H9 (cell line): ENCODE measurements at regions not wholly inside any gene's neighbourhood (a gene's known extent, or its start where the extent isn't known, plus 50 kb on each side); places are given as distances from the start of the nearest gene placed in this dataset.

Experiments used
- DNase-seq: peaks from one replicate; pipeline ENCODE4 v3.0.0-alpha.2; 2017
- H2AFZ ChIP-seq: one replicate; pipeline ENCODE4 v1.6.1; 2013; ENCODE audit warnings: mild to moderate bottlenecking, low read length, control low read depth, moderate library complexity
- H2AK5ac ChIP-seq: 2 replicates; pipeline ENCODE4 v1.6.1; 2013; ENCODE audit warnings: low read length, control low read depth, mixed read lengths; ENCODE audit not compliant: insufficient read length
- H2BK120ac ChIP-seq: one replicate; pipeline ENCODE4 v1.6.1; 2013; ENCODE audit warnings: low read depth, mild to moderate bottlenecking, low read length, control low read depth, inconsistent platforms; ENCODE audit not compliant: poor library complexity, severe bottlenecking
- H2BK12ac ChIP-seq: 2 replicates; pipeline ENCODE4 v1.6.1; 2013; ENCODE audit warnings: low read length, control low read depth, mixed read lengths, low read depth; ENCODE audit not compliant: insufficient read length
- H2BK15ac ChIP-seq: 2 replicates; pipeline ENCODE4 v1.6.1; 2013; ENCODE audit warnings: low read depth, low read length, control low read depth
- H2BK20ac ChIP-seq: one replicate; pipeline ENCODE4 v1.6.1; 2013; ENCODE audit warnings: low read depth, mild to moderate bottlenecking, low read length, control low read depth, inconsistent platforms; ENCODE audit not compliant: poor library complexity, severe bottlenecking
- H2BK5ac ChIP-seq: 2 replicates; pipeline ENCODE4 v1.6.1; 2013; ENCODE audit warnings: low read length, control low read depth, mixed read lengths; ENCODE audit not compliant: insufficient read length
- H3K14ac ChIP-seq: 2 replicates; pipeline ENCODE4 v1.6.1; 2013; ENCODE audit warnings: low read length, control low read depth; ENCODE audit not compliant: insufficient read depth
- H3K18ac ChIP-seq: 2 replicates; pipeline ENCODE4 v1.6.1; 2013; ENCODE audit warnings: low read depth, mild to moderate bottlenecking, mixed read lengths, low read length, control low read depth; ENCODE audit not compliant: insufficient read length
- H3K23ac ChIP-seq: 2 replicates; pipeline ENCODE4 v1.6.1; 2013; ENCODE audit warnings: low read length, control low read depth, mixed read lengths, low read depth; ENCODE audit not compliant: insufficient read length
- H3K23me2 ChIP-seq: 2 replicates; pipeline ENCODE4 v1.6.1; 2013; ENCODE audit warnings: low read depth, mild to moderate bottlenecking, mixed read lengths, low read length, control low read depth; ENCODE audit not compliant: insufficient read length, poor library complexity, severe bottlenecking
- H3K27ac ChIP-seq: 2 replicates; pipeline ENCODE4 v1.5.1; 2013; ENCODE audit warnings: low read length, control low read depth, mixed read lengths, low read depth; ENCODE audit not compliant: insufficient read length
- H3K27me3 ChIP-seq: 2 replicates; pipeline ENCODE4 v1.6.1; 2013; ENCODE audit warnings: low read length, control low read depth, inconsistent platforms; ENCODE audit not compliant: insufficient read depth
- H3K4ac ChIP-seq: 2 replicates; pipeline ENCODE4 v1.6.1; 2013; ENCODE audit warnings: low read depth, mild to moderate bottlenecking, control low read depth, inconsistent platforms, low read length, moderate library complexity
- H3K4me1 ChIP-seq: 2 replicates; pipeline ENCODE4 v1.6.1; 2013; ENCODE audit warnings: low read length, control low read depth, inconsistent platforms; ENCODE audit not compliant: insufficient read depth
- H3K4me2 ChIP-seq: 2 replicates; pipeline ENCODE4 v1.6.1; 2013; ENCODE audit warnings: low read length, control low read depth, mixed read lengths; ENCODE audit not compliant: insufficient read length, insufficient read depth
- H3K56ac ChIP-seq: 2 replicates; pipeline ENCODE4 v1.6.1; 2013; ENCODE audit warnings: low read depth, mild to moderate bottlenecking, mixed read lengths, low read length, control low read depth; ENCODE audit not compliant: insufficient read length
- H3K79me1 ChIP-seq: 2 replicates; pipeline ENCODE4 v1.6.1; 2013; ENCODE audit warnings: low read depth, mild to moderate bottlenecking, moderate library complexity, low read length, control low read depth, inconsistent platforms; ENCODE audit not compliant: insufficient read depth, poor library complexity, severe bottlenecking
- H3K79me2 ChIP-seq: 2 replicates; pipeline ENCODE4 v1.6.1; 2013; ENCODE audit warnings: low read length, control low read depth, inconsistent platforms; ENCODE audit not compliant: insufficient read depth
- H3K9ac ChIP-seq: 2 replicates; pipeline ENCODE4 v1.6.1; 2013; ENCODE audit warnings: low read length, control low read depth, mixed read lengths; ENCODE audit not compliant: insufficient read length; ENCODE audit errors: extremely low read depth
- H3K9me3 ChIP-seq: one replicate; pipeline ENCODE4 v1.6.1; 2013; ENCODE audit warnings: low read depth, low read length, inconsistent platforms; ENCODE audit not compliant: control insufficient read depth
- H3T11ph ChIP-seq: one replicate; pipeline ENCODE4 v1.6.1; 2013; ENCODE audit warnings: mild to moderate bottlenecking, low read length, control low read depth, inconsistent platforms
- H4K20me1 ChIP-seq: one replicate; pipeline ENCODE4 v1.6.1; 2013; ENCODE audit not compliant: control insufficient read depth, insufficient read length, insufficient read depth
- H4K5ac ChIP-seq: 2 replicates; pipeline ENCODE4 v1.6.1; 2013; ENCODE audit warnings: low read depth, mild to moderate bottlenecking, mixed read lengths, low read length, control low read depth; ENCODE audit not compliant: insufficient read length
- H4K8ac ChIP-seq: replicated peaks from 2 replicates; pipeline ENCODE4 v1.6.1; 2013; ENCODE audit warnings: low read length, control low read depth, mixed read lengths, low read depth; ENCODE audit not compliant: insufficient read length
- H4K91ac ChIP-seq: 2 replicates; pipeline ENCODE4 v1.6.1; 2013; ENCODE audit warnings: low read depth, mild to moderate bottlenecking, moderate library complexity, mixed read lengths, low read length, control low read depth; ENCODE audit not compliant: insufficient read length
- H3K27ac Mint-ChIP-seq, 3 experiments: 2 replicates in 2 of 3; 3 replicates in 1 of 3; pipeline ENCODE4 v1.8.0; 2020 to 2021; ENCODE audit warnings: mixed read lengths in 3 of 3, mild to moderate bottlenecking in 1 of 3, moderate library complexity in 1 of 3
- H3K27me3 Mint-ChIP-seq: 2 replicates; pipeline ENCODE4 v1.8.0; 2021; ENCODE audit warnings: low read depth, mild to moderate bottlenecking, moderate library complexity, mixed read lengths
- H3K36me3 Mint-ChIP-seq, 3 experiments: 2 replicates in 2 of 3; 3 replicates in 1 of 3; pipeline ENCODE4 v1.8.0; 2020 to 2021; ENCODE audit warnings: low read depth in 3 of 3, mixed read lengths in 3 of 3; ENCODE audit not compliant: insufficient read depth in 1 of 3
- H3K4me1 Mint-ChIP-seq, 2 experiments: 2 replicates each; pipeline ENCODE4 v1.8.0; 2020; ENCODE audit warnings: mixed read lengths in 2 of 2
- H3K4me3 Mint-ChIP-seq, 2 experiments: 2 replicates in 1 of 2; 3 replicates in 1 of 2; pipeline ENCODE4 v1.8.0; 2020 to 2021; ENCODE audit warnings: mild to moderate bottlenecking in 2 of 2, mixed read lengths in 2 of 2, moderate library complexity in 1 of 2
- H3K9me3 Mint-ChIP-seq, 2 experiments: 2 replicates in 1 of 2; 3 replicates in 1 of 2; pipeline ENCODE4 v1.8.0; 2020; ENCODE audit warnings: mild to moderate bottlenecking in 2 of 2, mixed read lengths in 2 of 2, moderate library complexity in 1 of 2
- TF ChIP-seq, protein P1 (sequence below): fragments of 200-600 bp; sonication (generic); conservative IDR thresholded peaks from 3 replicates; pipeline ENCODE4 v1.8.0; 2021; ENCODE audit warnings: antibody characterized with exemption, mild to moderate bottlenecking

DNA sequence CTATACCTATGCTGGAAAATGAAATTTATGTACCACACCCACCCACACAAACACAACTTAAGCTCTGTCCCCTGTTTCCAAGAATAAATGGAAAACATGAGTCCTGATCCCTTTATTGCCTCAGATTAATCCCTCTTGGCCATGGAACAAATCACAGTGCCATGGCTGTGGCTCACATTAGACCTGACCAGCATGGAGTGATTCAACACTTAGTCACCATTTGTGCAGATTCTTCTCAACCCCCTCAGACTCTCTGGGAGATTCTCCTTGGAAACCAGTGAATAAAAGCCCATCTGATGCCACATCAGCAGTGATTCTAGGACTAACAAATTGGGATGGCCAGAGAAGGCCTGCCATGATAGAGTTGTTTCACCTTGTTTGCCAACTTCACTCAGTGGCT is 204.4 kb upstream of the TMEM72 start:
- H3K18ac ChIP-seq = no peak overlapping the region
- DNase-seq = no peak

More for the DNA sequence above, 204.4 kb upstream of the TMEM72 start:
- H3K27me3 Mint-ChIP-seq = peaks cover 2% of the 10 kb centered on the region; the same call in 1 of the 2 replicates
- no peak overlapping the region for H4K91ac ChIP-seq
- no peak overlapping the region for H3K4ac ChIP-seq
- no peak overlapping the region for H3K27ac Mint-ChIP-seq
- peaks cover 0 to 9% (median 0%) of the 10 kb centered on the region in 3 experiments; a peak in 2 of 7 replicates for H3K36me3 Mint-ChIP-seq
- no peak overlapping the region for H2AFZ ChIP-seq
- H2AK5ac ChIP-seq = no peak overlapping the region
- H3K79me2 ChIP-seq = no peaks in the 10 kb centered on the region
- H3K4me1 ChIP-seq = no peaks in the 10 kb centered on the region
- H3K9me3 ChIP-seq = no peaks in the 10 kb centered on the region
- H2BK12ac ChIP-seq = no peak overlapping the region
- no peak overlapping the region for H3K9ac ChIP-seq
- H2BK20ac ChIP-seq = no peak overlapping the region
- H3K14ac ChIP-seq = no peak overlapping the region
- H2BK5ac ChIP-seq = no peak overlapping the region
- no peak overlapping the region for H3K56ac ChIP-seq
- H3K4me1 Mint-ChIP-seq = no peaks in the 10 kb centered on the region
- H4K5ac ChIP-seq = no peak overlapping the region
- no peak overlapping the region for H3K23ac ChIP-seq
- H3K9me3 Mint-ChIP-seq = peaks cover 11 to 12% of the 10 kb centered on the region in 2 experiments; a peak in 4 of 5 replicates
- H3K27me3 ChIP-seq = no peaks in the 10 kb centered on the region
- H4K20me1 ChIP-seq = no peaks in the 10 kb centered on the region
- TF ChIP-seq, protein P1, sequence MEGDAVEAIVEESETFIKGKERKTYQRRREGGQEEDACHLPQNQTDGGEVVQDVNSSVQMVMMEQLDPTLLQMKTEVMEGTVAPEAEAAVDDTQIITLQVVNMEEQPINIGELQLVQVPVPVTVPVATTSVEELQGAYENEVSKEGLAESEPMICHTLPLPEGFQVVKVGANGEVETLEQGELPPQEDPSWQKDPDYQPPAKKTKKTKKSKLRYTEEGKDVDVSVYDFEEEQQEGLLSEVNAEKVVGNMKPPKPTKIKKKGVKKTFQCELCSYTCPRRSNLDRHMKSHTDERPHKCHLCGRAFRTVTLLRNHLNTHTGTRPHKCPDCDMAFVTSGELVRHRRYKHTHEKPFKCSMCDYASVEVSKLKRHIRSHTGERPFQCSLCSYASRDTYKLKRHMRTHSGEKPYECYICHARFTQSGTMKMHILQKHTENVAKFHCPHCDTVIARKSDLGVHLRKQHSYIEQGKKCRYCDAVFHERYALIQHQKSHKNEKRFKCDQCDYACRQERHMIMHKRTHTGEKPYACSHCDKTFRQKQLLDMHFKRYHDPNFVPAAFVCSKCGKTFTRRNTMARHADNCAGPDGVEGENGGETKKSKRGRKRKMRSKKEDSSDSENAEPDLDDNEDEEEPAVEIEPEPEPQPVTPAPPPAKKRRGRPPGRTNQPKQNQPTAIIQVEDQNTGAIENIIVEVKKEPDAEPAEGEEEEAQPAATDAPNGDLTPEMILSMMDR = no peak
- no peak overlapping the region for H3K4me3 Mint-ChIP-seq
- H3K4me2 ChIP-seq = no peak overlapping the region
- no peak overlapping the region for H3T11ph ChIP-seq
- no peak overlapping the region for H2BK15ac ChIP-seq
- no peak overlapping the region for H3K27ac ChIP-seq
- H3K79me1 ChIP-seq = no peaks in the 10 kb centered on the region
- no peak overlapping the region for H2BK120ac ChIP-seq
- H4K8ac ChIP-seq = no peak overlapping the region
- no peaks in the 10 kb centered on the region for H3K23me2 ChIP-seq
